Stimulated activated effector memory CD8-positive, alpha-beta T cell treated with anti-CD3 and anti-CD28 coated beads, Interleukin-12 subunit alpha, Interleukin-12 subunit beta, amount 100 ng/mL, for 72 hours (primary cell): ENCODE measurements at regions not wholly inside any gene's neighbourhood (a gene's known extent, or its start where the extent isn't known, plus 50 kb on each side); places are given as distances from the start of the nearest gene placed in this dataset.
"Not testable (repeated sequence)": the region's sequence is repeated elsewhere in the genome, so short reads cannot be mapped to it uniquely, and the experiment has no call there.

ENCODE experiments used
- ATAC-seq: fragments of 150-1000 bp; cut with Tn5 transposase; 2 replicates; pipeline ENCODE4 v1.10.0; 2021
- DNase-seq, 2 donors: peaks; one replicate each; pipeline ENCODE4 v3.0.0; 2021 to 2022; ENCODE audit warnings: low spot score in 2 of 2
- H3K27ac Mint-ChIP-seq: one replicate; pipeline ENCODE4 v1.8.0; 2022; ENCODE audit warnings: mild to moderate bottlenecking, mixed read lengths
- H3K36me3 Mint-ChIP-seq: one replicate; pipeline ENCODE4 v1.8.0; 2022; ENCODE audit warnings: mild to moderate bottlenecking, mixed read lengths
- H3K4me1 Mint-ChIP-seq: one replicate; pipeline ENCODE4 v1.8.0; 2022; ENCODE audit warnings: mixed read lengths
- H3K4me3 Mint-ChIP-seq: one replicate; pipeline ENCODE4 v1.8.0; 2022; ENCODE audit warnings: mild to moderate bottlenecking, mixed read lengths
- H3K9me3 Mint-ChIP-seq: one replicate; pipeline ENCODE4 v1.8.0; 2022; ENCODE audit warnings: mixed read lengths

DNA sequence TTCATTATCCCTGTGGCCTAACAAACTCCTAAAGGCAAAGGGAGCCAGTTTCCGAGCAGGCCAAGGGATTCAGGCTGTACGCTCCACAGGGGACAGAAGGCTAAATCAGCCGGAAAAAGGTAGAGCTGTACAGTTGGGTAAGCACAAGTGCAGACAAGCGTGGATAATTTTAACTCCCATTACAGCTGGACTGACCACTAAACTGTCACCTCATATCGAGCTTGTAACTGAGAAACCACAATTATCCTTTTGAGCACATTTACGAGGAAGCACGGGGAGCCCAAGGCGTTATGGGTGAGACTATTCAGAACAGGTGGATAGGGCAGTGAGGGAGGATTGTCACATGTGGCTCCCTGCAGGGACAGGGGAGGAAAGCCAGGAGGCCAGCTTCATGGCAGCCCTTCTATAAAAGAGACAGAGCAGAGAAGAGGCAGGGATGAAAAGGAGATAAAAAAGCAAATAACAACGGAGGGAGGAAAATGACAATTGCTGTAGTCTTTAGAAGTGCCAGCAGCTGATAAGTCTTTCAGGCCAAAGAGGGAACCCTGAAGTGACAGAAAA lies 288.0 kb downstream of the FGFR2 start:
- H3K36me3 Mint-ChIP-seq, result no peaks in the 10 kb centered on the region
- no peak overlapping the region for H3K27ac Mint-ChIP-seq
- no peak for ATAC-seq
- DNase-seq, result no peak
- no peaks in the 10 kb centered on the region for H3K4me1 Mint-ChIP-seq
- no peak overlapping the region for H3K4me3 Mint-ChIP-seq
- no peaks in the 10 kb centered on the region for H3K9me3 Mint-ChIP-seq

DNA sequence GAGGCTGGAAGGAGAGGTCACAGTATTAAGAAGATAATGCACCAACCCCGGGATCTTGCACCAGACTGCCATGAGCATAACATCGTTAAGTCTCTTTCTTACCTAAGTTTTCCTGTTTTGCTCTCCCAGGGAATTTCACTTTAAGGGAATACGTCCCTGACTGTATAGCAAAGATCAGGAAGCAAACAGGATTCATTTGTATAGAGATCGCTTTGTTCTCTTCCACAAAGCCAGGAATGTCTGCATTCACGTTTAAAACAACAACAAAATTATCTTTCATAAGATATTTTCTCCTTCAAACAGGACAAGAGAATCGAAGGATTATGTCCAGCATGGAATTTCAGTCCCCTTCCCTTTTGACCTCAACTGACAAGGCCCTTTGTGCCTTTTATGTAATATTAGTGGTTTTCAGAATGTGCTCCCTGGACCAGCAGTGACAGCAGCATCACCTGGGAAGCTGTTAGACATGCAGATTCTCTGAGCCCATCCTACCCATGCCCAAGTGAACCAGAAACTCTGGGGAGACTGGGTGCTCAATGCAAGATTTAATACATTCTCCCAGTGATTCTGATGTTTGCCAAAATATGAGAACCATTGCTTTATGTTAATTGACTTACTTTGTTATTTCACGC lies 286.3 kb downstream of the FGFR2 start:
- Mint-ChIP-seq H3K9me3 (no peaks in the 10 kb centered on the region), H3K27ac (no peak overlapping the region), H3K36me3 (no peaks in the 10 kb centered on the region), H3K4me3 (no peak overlapping the region), H3K4me1 (no peaks in the 10 kb centered on the region)
- no peak for ATAC-seq
- DNase-seq, result no peak

DNA sequence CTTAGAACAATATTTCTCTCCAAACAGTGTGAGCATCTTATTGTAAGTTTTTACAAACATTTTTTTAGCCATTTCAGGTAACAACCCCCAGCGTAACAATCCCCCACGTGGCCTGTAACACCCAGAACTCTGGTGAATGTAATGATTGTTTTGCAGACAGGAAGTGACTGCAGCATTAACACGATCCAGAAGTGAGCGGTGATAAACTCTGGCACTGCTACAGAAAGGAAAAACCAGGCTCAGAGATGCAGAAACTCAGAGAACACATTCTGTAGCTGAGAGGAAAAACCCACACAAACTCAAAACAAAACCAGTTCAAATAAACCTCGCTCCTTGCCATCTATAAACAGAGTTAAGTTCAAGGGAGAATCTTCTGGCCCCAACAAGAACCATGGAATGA lies 285.7 kb downstream of the FGFR2 start:
- H3K36me3 Mint-ChIP-seq, result no peaks in the 10 kb centered on the region
- H3K27ac Mint-ChIP-seq, result no peak overlapping the region
- DNase-seq (no peak), ATAC-seq (no peak)
- no peak overlapping the region for H3K4me3 Mint-ChIP-seq
- H3K9me3 Mint-ChIP-seq, result no peaks in the 10 kb centered on the region
- H3K4me1 Mint-ChIP-seq, result no peaks in the 10 kb centered on the region

DNA sequence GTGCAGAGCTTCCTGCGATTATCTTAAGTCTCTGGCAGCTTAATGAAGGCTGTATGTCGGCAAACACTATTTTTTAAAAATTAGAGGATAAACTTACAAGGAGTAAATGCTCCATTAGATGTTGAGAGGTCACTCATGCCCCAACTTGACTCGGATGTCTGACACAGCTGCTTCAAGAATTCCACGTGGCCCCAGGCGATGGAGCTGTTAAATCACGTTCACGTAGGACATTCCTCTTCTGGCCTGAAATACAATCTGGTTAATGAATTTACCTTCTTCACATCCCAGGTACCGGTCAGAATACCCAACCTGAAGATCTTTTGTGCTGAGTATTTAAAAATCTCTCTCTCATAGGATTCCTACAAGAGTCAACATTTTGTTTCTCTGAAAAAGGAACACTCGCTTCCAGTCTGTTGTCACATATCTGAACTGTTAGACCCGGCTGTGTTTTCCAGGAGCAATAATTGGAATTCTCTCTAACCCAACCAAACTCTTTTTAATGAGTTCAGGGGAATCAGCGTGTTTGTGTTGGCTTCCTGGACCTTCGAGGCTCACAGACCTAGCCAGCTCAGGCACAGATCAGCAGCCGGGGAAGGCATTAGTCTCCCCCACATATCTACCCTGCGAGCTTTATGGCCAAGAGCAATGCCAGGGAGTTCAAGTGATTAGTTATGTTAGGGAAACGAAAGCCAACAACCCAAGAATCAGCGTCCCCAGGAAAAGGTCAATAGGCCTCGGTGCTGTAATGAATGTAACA lies 284.9 kb downstream of the FGFR2 start:
- Mint-ChIP-seq H3K9me3 (peaks cover 7% of the 10 kb centered on the region), H3K4me1 (no peaks in the 10 kb centered on the region), H3K36me3 (no peaks in the 10 kb centered on the region)

DNA sequence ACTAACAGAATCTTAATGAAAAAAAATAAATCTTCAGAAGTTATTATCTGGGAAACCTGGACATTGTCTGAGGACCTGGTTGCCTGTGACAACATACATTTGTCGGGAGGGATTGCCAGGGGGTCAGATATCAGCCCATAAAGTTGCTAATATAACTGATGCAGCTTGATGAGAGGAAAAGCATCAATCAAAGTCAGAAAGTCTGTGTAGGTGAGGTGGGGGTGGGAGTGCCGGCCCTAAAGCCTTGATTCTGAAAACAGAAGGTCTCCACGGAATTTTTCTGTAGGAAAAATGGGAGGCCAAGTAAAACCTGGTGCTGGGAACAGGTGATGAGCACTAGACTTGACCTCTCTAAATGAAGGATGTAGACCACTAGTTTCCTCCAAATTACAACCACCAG lies 281.8 kb downstream of the FGFR2 start:
- H3K27ac Mint-ChIP-seq, result no peak overlapping the region
- no peak for DNase-seq
- no peaks in the 10 kb centered on the region for H3K4me1 Mint-ChIP-seq
- H3K36me3 Mint-ChIP-seq, result no peaks in the 10 kb centered on the region
- peaks cover 7% of the 10 kb centered on the region for H3K9me3 Mint-ChIP-seq
- no peak overlapping the region for H3K4me3 Mint-ChIP-seq
- no peak for ATAC-seq

More for the DNA sequence above, 284.9 kb downstream of the FGFR2 start:
- ATAC-seq (no peak), DNase-seq (no peak)
- H3K4me3 Mint-ChIP-seq, result no peak overlapping the region
- no peak overlapping the region for H3K27ac Mint-ChIP-seq

DNA sequence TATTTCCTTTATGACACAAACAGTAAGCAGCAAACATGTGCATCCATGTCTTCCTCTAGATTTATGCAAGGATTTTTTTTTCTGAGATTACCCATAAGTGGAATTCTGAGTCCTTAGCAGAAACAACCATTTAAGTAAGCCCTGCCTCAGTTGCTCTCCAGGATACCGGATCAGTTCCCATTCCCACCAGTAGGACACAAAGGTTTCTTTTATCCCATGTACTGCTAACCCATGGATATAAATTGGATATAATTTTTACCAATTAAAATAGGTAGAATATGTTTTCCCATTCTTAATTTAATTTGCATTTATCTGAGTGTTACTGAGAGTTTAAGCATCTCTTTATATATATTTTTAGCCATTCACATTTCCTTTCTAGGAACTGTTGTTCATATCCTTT lies 280.9 kb downstream of the FGFR2 start:
- H3K27ac Mint-ChIP-seq, result no peak overlapping the region
- no peaks in the 10 kb centered on the region for H3K36me3 Mint-ChIP-seq
- peaks cover 7% of the 10 kb centered on the region for H3K9me3 Mint-ChIP-seq
- no peak for DNase-seq
- no peaks in the 10 kb centered on the region for H3K4me1 Mint-ChIP-seq
- H3K4me3 Mint-ChIP-seq, result no peak overlapping the region
- ATAC-seq, result no peak

DNA sequence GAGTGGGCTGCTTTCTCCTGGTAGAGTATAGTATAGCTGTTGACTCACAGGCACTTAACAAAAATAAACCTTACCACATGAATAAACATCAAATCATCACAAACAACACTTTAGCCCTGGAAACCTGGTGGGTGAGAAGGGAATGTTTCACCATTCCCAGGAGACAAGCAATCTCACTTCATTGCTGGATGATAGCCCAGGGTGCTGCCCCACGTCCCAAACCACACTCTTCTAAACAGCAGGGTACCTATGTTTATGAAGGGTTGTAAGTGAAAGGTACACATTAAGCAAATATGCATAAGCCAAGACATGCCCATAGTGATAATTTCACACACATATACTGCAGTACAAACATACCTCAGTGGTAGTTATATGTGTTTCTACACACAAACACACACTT lies 276.2 kb downstream of the FGFR2 start:
- Mint-ChIP-seq H3K4me1 (no peaks in the 10 kb centered on the region), H3K4me3 (no peak overlapping the region), H3K36me3 (no peaks in the 10 kb centered on the region), H3K9me3 (peaks cover 7% of the 10 kb centered on the region), H3K27ac (no peak overlapping the region)
- ATAC-seq (no peak), DNase-seq (no peak)

DNA sequence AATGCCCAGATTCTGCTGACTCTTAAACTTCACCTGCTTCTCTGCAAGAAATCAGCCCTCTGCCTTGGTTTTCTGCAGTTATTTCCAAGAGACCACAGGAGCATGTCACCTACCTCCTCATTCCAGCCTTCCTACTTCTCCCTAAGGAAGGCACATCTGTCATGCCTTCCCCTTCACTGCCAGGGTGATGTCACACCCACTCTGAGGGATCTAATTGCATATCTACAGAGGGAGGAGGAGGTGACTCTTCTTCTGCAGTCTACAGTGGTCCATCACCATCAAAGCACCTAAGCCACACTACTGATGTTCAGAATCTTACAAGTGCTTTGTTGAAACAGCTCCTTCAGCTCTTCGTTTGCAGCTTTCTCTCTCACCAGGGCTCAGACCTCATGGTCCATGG lies 275.5 kb downstream of the FGFR2 start:
- no peak overlapping the region for H3K27ac Mint-ChIP-seq
- ATAC-seq, result no peak
- H3K4me1 Mint-ChIP-seq, result no peaks in the 10 kb centered on the region
- peaks cover 8% of the 10 kb centered on the region for H3K9me3 Mint-ChIP-seq
- no peak for DNase-seq
- no peaks in the 10 kb centered on the region for H3K36me3 Mint-ChIP-seq
- no peak overlapping the region for H3K4me3 Mint-ChIP-seq

DNA sequence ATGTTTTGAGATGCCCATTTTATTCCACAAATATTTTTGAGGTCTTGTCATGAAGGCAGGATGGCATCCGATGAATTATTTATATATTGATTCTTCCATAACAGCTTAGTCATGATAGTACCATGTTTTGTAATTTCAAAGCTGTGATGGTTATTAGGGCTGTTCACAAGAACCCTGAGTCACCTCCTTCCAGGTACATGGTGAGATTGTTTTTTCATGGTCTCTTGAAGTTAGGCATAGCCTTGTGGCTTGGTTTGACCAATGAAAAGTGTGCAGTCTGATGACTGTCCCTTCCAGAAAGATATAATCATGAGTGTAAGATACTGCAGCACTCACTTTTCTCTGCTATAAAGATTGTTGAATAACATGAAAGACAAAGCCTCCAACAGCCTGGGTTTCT lies 274.8 kb downstream of the FGFR2 start:
- H3K9me3 Mint-ChIP-seq, result peaks cover 3% of the 10 kb centered on the region
- no peak overlapping the region for H3K27ac Mint-ChIP-seq
- H3K36me3 Mint-ChIP-seq, result no peaks in the 10 kb centered on the region
- DNase-seq, result no peak
- ATAC-seq, result no peak
- H3K4me1 Mint-ChIP-seq, result no peaks in the 10 kb centered on the region
- no peak overlapping the region for H3K4me3 Mint-ChIP-seq

DNA sequence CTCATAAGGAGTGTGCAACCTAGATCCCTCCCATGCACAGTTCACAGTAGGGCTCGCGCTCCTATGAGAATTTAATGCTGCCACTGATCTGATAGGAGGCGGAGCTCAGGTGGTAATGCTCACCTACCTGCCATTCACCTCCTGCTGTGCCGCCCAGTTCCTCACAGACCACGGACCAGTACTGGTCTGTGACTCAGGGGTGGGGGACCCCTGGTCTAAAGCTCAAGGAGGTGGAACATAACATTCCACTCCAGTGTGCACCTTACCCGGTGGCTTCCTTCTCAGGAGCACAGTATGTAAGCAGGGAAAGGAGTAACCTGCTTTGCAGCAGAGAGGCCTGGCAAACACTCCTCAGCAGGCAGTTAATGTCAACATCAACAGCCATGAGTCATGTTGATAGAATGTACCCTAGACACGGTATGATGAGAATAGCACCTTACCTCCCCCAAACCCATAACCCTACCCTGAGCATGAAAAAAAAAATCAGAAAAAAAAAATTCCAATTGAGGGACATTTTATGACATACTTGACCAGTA lies 273.5 kb downstream of the FGFR2 start:
- Mint-ChIP-seq H3K27ac (no peak overlapping the region), H3K36me3 (no peaks in the 10 kb centered on the region), H3K9me3 (peaks cover 3% of the 10 kb centered on the region), H3K4me3 (no peak overlapping the region), H3K4me1 (no peaks in the 10 kb centered on the region)
- no peak for ATAC-seq
- no peak for DNase-seq

DNA sequence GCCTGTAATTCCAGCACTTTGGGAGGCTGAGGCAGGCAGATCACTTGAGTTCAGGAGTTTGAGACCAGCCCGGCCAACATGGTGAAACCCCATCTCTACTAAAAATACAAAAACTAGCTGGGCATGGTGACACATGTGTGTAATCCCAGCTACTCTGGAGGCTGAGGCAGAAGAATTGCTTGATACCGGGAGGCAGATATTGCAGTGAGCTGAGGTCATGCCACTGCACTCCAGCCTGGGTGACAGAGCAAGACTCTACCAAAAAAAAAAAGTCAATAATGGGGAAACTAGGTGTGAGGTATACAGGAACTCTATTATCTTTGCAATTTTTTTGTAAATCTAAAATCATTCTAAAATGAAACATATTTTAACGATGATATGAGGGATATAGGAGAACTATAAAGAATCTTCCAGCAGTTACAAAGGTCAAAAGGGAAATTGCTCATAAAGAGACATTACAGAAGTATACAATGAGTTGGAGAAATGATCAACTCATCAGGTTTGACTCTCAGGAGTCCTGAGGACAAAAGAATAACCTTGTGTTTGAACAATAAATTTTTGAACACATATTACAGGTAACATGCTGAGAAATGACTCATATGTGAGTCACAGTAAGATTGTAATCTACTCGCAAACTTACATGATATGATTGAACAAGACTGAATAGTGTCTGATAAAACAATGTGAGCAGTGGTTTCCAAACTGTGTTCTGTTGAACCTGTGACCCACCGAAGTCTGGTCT lies 272.6 kb downstream of the FGFR2 start:
- no peak for ATAC-seq
- H3K9me3 Mint-ChIP-seq, result peaks cover 3% of the 10 kb centered on the region
- no peak overlapping the region for H3K27ac Mint-ChIP-seq
- no peaks in the 10 kb centered on the region for H3K36me3 Mint-ChIP-seq
- DNase-seq, result no peak
- H3K4me1 Mint-ChIP-seq, result no peaks in the 10 kb centered on the region
- H3K4me3 Mint-ChIP-seq, result no peak overlapping the region

DNA sequence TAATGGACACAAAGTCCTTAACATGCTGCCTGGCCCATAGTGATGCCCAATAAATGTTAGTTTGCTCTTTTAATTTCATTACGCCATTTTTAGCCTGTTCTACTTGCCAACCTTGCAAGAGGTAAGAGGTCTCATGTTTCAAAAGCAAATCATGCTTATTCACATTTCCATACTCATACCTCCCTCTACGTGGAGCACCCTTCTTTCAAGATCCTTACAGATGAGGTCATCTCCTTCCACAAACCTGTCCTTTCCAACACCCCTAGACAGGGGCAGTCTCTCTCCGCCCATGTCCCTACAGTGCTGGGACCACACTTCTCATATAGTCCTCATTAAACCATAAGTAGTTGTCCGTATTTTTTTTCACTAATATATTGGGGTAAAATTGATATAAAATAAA lies 271.3 kb downstream of the FGFR2 start:
- H3K9me3 Mint-ChIP-seq, result peaks cover 3% of the 10 kb centered on the region
- H3K36me3 Mint-ChIP-seq, result no peaks in the 10 kb centered on the region
- H3K4me1 Mint-ChIP-seq, result no peaks in the 10 kb centered on the region
- H3K4me3 Mint-ChIP-seq, result no peak overlapping the region
- ATAC-seq, result no peak
- H3K27ac Mint-ChIP-seq, result no peak overlapping the region
- DNase-seq, result no peak

DNA sequence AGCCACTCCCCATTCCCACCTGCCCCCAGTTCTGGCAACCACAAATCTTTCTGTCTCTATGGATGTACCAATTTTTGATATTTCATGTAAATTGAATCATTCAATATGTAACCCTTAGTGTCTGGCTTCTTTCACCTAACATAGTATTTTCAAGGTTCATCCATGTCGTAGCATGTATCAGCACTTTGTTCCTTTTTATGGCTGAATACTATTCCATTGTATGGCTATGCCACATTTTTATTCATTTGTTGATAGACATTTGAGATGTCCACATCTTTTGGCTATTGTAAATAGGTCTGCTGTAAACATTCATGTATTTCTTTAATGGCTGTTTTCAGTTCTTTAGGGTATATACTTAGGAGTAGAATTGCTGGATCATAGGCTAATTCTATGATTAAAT lies 270.5 kb downstream of the FGFR2 start:
- Mint-ChIP-seq H3K4me1 (no peaks in the 10 kb centered on the region), H3K36me3 (no peaks in the 10 kb centered on the region), H3K9me3 (peaks cover 3% of the 10 kb centered on the region), H3K4me3 (no peak overlapping the region), H3K27ac (no peak overlapping the region)
- DNase-seq (no peak), ATAC-seq (no peak)

DNA sequence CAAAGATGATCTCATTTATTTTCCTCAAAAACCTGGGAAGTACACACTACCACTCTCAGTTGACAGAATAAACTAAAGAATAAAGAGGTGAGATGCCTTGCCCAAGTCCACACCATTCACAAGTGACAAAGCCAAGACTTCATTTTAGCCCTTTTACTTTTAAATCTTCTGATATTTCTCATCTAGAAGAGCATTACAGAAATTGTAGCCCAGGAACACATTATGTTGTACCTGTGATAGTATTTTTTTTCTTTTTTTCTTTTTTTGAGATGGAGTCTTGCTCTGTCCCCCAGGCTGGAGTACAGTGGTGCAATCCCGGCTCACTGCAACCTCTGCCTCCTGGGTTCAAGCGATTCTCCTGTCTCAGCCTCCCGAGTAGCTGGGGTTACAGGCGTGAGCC lies 268.6 kb downstream of the FGFR2 start:
- H3K36me3 Mint-ChIP-seq, DNase-seq, H3K4me1 Mint-ChIP-seq, H3K4me3 Mint-ChIP-seq, H3K27ac Mint-ChIP-seq, ATAC-seq, H3K9me3 Mint-ChIP-seq: not testable (repeated sequence)

DNA sequence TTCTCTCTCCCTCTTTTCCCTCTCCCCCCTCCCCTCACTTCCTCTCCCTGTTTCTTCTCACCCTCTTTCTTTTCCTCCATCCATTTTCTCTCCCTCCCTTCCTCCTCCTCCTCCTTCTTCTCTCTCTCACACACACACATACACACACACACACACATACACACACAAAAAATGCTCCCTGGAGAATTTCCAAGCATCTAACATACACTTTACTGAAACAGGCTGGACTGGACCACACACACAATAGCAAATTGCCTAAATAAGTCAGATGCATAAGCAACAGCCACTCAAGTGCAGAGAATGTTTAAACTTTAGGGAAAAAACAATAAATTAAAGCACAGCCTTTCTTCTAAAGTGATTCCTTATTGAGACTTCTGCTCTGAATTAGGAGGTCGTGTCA lies 267.7 kb downstream of the FGFR2 start:
- Mint-ChIP-seq H3K9me3 (peaks cover 5% of the 10 kb centered on the region), H3K4me3 (no peak overlapping the region), H3K27ac (no peak overlapping the region), H3K36me3 (no peaks in the 10 kb centered on the region), H3K4me1 (no peaks in the 10 kb centered on the region)
- ATAC-seq (no peak), DNase-seq (no peak)
